ENCODE measurements at regions not wholly inside any gene's neighbourhood (a gene's known extent, or its start where the extent isn't known, plus 50 kb on each side); places are given as distances from the start of the nearest gene placed in this dataset.
A peak's percentile ranks its signal among the peaks of the same experiment; 100 is the strongest.

GRCh38 chr3:159770998-159771397 lies 217.6 kb upstream of the IL12A start:
- no peak overlapping the region for H3K4me3 ChIP-seq (ENCODE audit: low read depth, low read length)
- DNase-seq (ENCODE audit: low read depth): no peak
- no peak for TF ChIP-seq CTCF (IDR thresholded peaks at IDR 0.05; ENCODE audit: insufficient read depth, low read length)

GRCh38 chr3:159771865-159772611 lies 216.6 kb upstream of the IL12A start:
- TF ChIP-seq CTCF (IDR thresholded peaks at IDR 0.05; ENCODE audit: insufficient read depth, low read length): no peak
- no peak overlapping the region for H3K4me3 ChIP-seq (ENCODE audit: low read depth, low read length)
- no peak for DNase-seq (ENCODE audit: low read depth)

GRCh38 chr3:159773706-159774105 lies 214.9 kb upstream of the IL12A start:
- DNase-seq (ENCODE audit: low read depth): no peak
- TF ChIP-seq CTCF (IDR thresholded peaks at IDR 0.05; ENCODE audit: insufficient read depth, low read length): no peak
- H3K4me3 ChIP-seq (ENCODE audit: low read depth, low read length): no peak overlapping the region

- H3K4me3 ChIP-seq (ENCODE audit: low read depth, low read length): no peak overlapping the region
- DNase-seq (ENCODE audit: low read depth): peak; percentile 70
- no peak for TF ChIP-seq CTCF (IDR thresholded peaks at IDR 0.05; ENCODE audit: insufficient read depth, low read length)
Measured at GRCh38 chr3:159775372-159775961, 213.2 kb upstream of the IL12A start.

- no peak for TF ChIP-seq CTCF (IDR thresholded peaks at IDR 0.05; ENCODE audit: insufficient read depth, low read length)
- H3K4me3 ChIP-seq (ENCODE audit: low read depth, low read length): no peak overlapping the region
- no peak for DNase-seq (ENCODE audit: low read depth)
Measured at GRCh38 chr3:159776779-159777178, 211.9 kb upstream of the IL12A start.

GRCh38 chr3:159779883-159780282 lies 208.8 kb upstream of the IL12A start:
- TF ChIP-seq CTCF (IDR thresholded peaks at IDR 0.05; ENCODE audit: insufficient read depth, low read length): no peak
- H3K4me3 ChIP-seq (ENCODE audit: low read depth, low read length): no peak overlapping the region
- DNase-seq (ENCODE audit: low read depth): no peak
